NB4 (cell line): ENCODE measurements at regions not wholly inside any gene's neighbourhood (a gene's known extent, or its start where the extent isn't known, plus 50 kb on each side); places are given as distances from the start of the nearest gene placed in this dataset.

Experiments
- CTCF ChIP-seq: IDR thresholded peaks from one replicate; pipeline ENCODE4 v1.5.1; 2012; ENCODE audit warnings: low read depth, low read length
- TF ChIP-seq, protein P1 (sequence below): IDR thresholded peaks from 2 replicates; pipeline ENCODE4 v1.6.1; 2011; ENCODE audit warnings: low read depth, low read length

DNA sequence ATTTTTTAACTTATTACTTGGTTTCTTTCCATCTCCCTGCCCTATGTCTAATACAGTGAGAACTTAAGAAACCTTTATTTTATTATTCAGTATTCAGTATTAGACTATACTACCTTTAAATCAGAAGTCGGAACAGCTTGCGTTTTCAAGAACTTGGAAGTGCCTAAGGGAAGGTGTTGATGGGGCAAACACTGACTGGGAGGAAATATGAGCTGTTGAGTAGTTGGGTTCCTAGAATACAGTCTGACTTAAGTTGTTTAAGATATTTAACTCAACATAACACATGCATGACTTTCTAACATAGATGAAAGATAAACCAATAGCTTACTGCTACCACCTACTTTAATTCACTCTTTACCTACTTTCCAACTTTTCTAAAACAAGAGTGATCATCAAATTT, 1048.1 kb downstream of the ROBO2 start:
- TF ChIP-seq, protein P1, sequence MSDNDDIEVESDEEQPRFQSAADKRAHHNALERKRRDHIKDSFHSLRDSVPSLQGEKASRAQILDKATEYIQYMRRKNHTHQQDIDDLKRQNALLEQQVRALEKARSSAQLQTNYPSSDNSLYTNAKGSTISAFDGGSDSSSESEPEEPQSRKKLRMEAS: no peak
- no peak for TF ChIP-seq CTCF
